HG03520 (cell line): ENCODE measurements at regions not wholly inside any gene's neighbourhood (a gene's known extent, or its start where the extent isn't known, plus 50 kb on each side); places are given as distances from the start of the nearest gene placed in this dataset.
"Not testable (repeated sequence)": the region's sequence is repeated elsewhere in the genome, so short reads cannot be mapped to it uniquely, and the experiment has no call there.

ENCODE experiments used
- ATAC-seq: cut with Tn5 transposase; IDR thresholded peaks from one replicate; pipeline ENCODE4 v1.9.1; 2021; ENCODE audit warnings: mild to moderate bottlenecking, moderate library complexity; ENCODE audit not compliant: unreplicated experiment

DNA sequence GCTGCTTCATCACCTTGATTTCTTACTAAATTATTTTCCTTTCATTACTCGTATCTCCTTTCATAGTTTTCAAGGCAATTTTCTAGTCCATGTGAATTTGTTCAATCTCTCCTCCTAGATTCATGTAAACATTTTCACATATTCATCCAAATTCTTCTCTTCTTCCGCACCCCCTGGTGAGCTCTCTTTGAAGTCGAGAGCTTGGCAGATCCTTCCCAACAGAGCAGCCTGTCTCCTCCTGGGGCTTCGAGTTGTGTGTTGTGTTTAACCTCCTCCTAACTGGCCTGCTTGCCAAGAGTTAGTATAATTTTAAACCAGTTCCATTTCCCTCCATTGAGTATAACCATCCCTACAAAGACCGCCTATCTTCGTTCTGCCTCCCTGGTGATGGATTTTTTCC, 272.4 kb upstream of the CELF2 start:
- no peak for ATAC-seq

DNA sequence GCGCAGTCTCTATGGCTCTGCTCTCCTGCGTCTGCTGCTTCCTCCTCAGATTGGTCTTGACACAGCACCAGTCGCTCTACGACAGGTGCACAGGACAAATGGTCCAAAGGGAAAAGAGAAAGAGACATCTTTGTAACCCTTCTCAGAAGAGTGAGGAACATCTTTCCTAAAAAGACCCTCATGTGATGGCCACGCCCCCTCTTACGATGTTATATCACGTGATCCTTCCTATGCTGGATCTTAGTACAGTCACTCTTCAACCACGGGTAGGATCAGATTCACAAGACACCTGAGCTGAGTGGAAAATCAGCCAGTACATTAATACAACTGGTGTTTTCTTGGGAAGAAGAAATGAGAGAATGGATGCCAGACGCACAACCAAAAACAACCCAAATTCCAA, 262.2 kb upstream of the CELF2 start:
- ATAC-seq: no peak

DNA sequence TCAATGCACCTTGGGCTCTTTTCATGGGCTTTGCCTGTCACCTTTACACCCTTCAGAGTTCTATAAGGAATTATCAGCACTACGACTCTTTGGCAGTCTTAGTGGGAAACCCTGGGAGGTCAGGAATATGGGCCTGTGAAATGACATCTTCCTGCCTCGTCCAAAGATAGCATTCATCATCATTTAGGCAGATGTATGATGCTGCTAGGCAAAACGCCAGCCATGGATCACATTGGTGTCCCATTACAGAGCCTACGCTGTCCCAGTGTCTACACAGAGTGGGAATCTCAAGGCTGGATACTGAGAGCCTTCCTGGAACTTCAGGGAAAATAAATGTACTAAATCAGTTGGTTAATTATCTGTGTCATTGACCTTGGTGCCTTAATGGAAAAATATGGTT, 259.4 kb upstream of the CELF2 start:
- ATAC-seq: no peak

DNA sequence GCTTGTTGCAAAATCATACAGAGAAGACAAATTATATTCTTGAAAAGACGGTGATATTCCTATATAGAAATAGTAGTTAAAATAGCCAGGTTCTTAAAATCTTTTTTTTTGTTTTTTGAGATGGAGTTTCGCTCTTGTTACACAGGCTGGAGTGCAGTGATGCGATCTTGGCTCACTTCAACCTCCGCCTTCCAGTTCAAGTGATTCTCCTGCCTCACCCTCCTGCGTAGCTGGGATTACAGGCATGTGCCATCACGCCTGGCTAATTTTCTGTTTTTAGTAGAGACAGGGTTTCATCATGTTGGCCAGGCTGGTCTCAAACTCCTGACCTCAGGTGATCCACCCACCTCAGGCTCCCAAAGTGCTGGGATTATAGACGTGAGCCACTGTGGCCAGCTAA, 257.9 kb upstream of the CELF2 start:
- ATAC-seq: not testable (repeated sequence)

DNA sequence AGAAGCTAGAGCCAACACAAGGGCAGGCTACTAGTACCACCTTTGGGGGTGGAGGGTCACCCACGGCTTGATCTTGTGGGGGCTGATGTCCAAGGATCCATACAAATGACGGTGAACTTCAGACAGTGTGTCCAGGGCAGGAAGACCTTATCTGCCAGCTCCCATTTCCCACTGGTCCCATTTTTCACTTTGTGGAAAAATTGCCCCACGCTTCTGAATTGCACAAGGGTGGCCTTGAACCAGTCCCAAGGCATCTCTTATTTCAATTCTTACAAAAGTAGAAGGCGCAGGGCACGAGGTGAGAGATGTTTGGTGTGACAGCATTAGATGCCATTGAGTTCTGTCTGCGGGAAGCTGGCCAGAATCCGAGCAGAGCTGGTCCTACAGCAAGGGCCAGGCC, 252.7 kb upstream of the CELF2 start:
- no peak for ATAC-seq

DNA sequence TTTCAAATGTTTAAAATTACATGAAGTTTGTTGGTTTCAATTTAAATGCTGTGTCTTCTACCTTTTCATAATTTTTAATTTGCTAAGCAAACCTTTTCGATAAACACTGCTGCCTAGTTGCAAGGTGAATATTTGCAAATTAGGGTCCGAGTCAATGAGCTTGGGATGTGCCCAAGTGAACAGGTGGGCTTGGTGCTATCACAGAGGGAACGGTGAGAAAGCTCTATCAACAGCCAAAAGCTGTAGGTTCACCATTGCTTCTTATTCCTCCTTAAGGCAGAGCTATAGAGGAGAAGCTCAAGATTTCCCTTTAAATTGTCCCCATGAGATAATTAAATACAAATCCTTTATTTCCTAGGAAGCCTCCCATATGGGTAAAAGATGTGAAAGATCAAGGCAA, 245.3 kb upstream of the CELF2 start:
- no peak for ATAC-seq

DNA sequence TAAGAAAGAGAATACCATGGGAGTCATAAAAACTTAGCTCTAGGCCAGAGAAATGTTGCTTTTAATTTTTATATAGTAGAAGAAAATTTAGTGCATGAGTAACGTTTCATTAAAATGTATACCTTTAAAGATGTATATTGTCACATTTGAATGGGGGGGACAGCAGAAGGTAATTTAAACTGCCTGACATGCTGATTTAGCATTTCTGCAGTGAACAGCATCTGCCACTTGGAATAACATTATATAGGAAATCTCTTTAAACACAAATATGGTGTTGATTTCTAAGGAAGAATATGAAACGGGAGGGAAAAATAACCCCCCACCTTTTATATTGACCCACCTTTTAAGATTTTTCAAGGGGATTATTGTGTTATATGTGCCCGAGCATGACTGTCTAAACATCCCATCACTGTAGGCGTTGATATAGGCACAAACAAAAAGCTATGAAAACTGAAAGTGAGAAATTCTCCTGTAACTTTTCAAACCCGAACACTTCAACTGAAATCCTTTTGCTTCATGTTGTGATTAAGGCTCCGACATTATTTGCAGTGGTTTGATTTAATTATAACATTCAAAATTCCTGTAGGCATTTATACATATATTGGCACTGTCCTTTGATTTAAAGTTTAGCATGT, 244.7 kb upstream of the CELF2 start:
- ATAC-seq: no peak

DNA sequence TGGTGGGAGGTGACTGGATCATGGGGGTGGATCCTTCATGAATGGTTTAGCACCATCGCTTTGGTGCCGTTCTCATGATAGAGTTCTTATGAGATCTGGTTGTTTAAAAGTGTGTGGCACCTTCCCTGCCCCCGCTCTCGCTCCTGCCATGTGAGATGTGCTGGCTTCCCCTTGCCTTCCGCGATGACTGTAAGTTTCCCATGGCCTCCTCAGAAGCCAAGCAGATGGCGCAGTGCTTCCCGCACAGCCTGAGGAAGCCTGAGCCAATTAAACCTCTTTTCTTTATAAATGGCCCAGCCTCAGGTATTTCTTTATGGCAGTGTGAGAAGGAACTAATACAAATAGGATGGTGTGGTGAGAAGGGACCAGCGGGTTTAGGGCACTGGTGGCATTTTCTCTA, 243.3 kb upstream of the CELF2 start:
- ATAC-seq: no peak

DNA sequence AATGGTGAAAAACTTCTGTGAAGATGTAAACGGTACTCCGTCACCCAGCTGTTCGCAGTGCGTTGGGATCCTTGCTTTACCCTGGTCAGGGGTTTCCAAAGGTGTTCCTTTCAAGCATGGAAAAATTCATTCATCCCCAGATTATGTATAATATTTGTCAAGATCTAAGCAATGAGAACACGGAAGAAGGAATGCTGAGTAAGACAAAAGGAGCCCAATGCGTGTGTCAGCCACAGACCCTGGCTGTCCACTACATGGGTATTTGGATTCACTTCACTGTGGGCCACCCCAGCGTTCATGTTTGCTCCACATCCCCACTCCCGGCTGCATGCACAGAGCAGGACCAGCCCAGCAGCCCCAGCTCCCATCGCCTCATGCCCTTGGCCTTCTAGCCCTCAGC, 241.3 kb upstream of the CELF2 start:
- ATAC-seq: no peak

DNA sequence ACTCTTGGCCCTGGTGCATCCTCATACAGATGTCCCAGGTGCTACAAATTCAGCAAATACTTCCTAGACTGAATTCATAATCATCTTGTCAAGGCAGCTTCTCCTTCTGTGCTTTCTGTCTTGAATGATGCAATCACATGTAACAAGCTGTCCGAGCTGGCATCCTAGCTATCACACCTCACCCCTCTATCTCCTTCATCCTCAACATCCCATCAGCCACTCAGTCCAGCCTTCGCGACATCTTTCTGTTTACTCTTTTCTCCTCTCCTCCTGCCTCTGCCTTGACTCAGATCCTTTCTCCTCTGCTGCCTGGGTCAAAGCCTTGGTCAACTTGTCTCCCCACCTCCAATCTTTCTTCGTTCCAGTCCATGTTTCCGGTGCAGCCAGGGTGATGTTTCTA, 240.4 kb upstream of the CELF2 start:
- no peak for ATAC-seq

DNA sequence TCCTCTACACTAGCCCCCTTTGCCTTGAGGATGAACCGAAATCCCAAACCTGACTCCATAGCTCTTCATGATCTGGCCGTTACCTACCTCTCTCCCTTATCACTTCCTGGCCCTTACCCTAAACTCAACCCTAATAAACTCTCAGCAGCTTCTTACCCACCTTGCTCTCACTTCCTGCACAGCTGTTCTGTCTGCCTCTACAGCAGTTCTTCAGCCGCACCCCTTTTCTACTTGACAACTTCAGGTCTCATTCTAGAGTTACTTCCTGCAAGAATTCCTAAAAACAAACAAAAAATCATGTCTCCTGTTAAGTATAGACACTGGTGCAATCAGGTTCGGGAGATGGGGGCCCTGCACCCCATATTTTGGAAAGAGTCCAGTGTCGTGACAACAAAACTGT, 239.9 kb upstream of the CELF2 start:
- ATAC-seq: no peak

DNA sequence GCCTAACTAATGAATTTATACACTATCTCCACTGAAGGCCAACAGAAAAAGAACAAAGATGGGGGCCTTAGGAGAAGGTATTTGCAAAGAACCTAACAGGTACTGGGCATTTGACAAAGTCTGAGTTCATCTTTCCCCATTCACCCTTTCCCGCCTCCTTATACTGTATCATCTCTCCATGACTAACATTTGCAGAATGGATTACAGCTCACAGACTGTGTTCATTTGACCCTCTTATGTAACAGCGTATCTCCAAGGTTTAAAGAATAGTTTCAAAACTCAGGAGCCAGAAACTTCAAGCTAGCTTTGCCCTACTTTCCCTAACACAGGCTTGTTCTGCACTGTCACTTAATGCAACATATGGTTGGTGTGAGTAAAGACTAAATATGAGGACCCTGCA, 238.7 kb upstream of the CELF2 start:
- no peak for ATAC-seq

DNA sequence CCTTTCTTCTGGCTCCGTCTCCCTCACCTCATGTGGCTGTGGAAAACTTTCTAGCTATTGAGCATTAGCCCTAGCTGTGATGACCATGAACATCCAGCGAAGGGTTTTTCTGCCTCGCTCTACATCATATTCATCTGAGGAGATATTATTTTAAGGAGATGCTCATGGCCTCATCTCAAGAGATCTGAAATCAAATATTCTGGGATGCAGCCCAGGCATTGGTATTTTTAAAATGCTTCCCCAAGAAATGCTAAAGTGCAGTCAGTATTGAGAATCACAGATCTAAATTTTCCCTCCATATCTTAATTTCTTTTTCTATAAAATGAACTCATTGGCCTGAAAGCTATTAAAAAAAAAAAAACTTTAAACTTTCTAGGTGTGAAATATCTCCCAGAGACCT, 238.2 kb upstream of the CELF2 start:
- no peak for ATAC-seq

DNA sequence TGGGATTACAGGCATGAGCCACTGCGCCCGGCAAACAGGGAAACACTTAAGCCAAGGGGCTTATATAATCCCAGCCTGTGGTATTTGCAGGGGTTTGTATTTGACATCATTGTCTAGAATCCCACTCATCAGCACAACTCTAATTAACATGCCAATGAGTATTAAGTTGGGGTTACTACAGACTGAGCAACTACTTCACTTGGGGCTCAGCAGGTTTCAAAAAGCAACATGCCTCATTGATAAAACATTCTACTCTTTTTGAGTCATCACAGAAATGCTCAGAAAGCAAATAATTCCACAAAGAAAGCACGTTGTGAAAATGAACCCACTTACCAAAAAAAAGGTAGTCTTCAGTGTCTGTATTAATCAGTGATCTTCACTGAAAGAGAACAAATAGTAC, 236.9 kb upstream of the CELF2 start:
- no peak for ATAC-seq

DNA sequence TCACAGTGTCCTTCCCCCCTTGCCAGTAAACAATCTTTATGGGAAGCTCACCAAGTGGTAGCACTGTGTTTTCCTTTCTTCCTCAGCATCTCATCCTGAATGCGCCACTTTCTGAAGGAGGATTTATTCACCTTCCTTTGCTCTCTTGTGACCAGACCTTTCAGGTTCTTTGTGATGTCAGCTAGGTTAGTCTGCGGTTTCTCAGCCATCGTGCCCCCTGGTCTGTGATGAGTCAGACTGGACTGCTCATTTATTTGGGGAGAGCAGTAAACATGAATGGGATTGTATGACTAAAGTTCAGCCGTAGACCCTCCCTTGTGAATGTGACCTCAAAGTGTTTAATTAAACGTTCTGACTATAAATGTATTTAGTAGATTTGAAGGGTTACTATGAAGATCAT, 235.1 kb upstream of the CELF2 start:
- no peak for ATAC-seq

DNA sequence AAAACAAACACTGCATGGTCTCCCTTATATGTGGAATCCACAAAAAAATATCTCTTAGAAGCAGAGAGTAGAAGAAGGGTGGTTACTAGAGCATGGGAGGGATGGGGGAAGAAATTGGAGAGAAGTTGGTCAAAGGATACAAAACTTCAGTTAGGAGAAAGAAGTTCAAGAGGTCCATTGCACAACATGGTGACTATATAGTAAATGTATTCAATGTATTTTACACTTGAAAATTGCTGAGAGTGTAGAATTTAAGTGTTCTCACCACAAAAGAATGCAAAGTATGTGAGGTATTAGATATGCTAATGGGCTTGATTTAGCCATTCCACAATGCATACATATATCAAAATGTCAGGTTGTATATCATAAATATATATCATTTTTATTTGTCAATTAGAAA, 232.0 kb upstream of the CELF2 start:
- no peak for ATAC-seq

DNA sequence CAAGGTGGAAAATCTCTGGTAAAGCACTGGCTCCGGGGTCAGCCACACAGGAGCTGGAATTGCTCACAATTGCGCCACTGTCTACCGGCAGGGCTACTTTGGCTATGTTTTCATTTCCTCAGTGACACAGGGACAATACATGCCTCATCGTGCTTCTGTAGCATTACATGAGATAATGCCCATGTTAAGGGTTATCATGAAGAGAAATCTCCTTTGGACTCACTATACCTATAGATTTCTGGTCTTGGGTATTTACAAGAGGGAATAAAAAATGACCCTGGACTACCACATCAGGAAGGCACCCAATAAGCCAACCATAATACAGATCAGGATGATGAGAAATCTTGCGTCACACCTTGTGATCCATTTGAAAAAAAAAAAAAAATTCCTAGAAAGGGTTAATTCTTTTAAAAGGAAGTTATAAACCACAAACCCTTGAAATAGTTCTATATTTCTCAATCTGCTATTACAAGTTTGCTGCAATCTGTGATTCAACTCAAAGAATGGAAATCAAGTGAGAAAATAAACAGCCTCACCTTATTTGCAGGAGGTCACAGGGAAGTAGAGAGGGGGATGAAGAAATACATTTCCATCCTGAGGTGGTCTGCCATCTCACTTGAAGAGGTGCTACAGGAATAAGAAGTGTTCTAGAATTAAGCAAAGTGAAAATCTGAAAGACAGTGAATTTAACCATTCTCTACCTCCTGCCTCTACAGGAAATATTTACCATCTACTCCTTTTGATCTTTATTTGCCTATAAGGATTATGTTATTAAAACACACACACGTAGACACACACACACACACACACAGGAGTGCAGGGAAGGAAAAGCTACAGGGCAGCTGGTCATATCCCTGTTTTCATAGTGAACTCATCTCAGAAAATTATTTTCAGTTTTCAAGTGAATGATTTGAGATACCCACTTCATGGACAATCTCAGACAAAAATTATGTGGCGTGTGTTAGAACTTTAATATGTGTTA, 231.3 kb upstream of the CELF2 start:
- no peak for ATAC-seq

DNA sequence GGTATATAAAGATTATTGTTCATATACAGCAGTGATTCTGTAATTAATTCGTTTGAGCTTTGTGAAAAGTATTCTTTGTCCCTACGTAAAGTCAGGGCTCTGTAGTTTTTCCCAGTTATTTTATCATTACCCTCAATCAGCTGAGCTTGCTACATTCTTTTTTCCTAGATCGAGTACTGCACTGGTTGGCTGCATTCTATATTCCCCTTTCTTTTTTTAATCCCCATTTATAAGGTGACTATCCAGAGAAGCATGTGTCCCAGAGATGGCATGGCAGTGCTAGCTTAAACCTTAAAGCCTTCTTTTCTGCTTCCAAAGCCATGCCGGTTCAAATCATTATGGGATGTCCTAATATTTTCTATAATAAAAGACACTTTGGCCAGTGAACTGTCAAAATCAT, 230.1 kb upstream of the CELF2 start:
- no peak for ATAC-seq

DNA sequence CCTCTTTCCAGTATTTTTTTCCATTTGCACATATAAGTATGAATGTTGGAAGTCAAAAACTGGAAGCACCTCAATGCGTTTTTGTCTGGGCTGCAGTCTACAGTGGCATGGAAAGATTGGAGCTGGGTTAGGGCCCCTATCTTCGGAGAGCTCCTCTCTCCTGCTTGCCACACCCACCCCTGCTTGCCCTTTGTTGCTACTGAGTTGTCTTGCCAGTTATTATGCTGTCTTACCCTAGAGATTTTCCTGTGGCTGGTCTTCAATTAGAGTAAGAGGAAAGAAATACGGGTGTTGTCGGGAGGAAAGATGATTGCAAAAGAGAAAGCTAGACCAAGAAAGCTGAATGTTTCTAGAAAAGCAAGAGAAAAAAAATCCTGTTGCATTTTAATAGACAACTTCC, 228.9 kb upstream of the CELF2 start:
- ATAC-seq: no peak

DNA sequence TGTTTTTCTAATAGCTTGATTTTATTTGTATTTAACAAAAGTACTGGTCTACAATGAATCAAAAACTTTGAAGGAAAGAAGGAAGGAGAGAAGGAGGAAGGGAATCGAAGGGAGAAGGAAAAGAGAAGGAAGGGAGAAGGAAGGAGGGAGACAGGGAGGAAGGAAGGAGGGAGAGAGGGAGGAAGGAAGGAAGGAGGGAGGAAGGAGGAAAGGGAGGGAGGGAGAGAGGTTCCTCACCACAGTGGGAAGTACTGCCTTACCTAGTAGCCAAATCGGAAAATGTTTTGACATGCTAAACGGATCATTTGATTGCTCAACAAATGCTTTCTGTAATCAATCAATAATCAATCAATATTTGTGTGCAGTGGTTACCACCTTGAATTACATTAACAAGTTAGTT, 225.8 kb upstream of the CELF2 start:
- ATAC-seq: no peak

DNA sequence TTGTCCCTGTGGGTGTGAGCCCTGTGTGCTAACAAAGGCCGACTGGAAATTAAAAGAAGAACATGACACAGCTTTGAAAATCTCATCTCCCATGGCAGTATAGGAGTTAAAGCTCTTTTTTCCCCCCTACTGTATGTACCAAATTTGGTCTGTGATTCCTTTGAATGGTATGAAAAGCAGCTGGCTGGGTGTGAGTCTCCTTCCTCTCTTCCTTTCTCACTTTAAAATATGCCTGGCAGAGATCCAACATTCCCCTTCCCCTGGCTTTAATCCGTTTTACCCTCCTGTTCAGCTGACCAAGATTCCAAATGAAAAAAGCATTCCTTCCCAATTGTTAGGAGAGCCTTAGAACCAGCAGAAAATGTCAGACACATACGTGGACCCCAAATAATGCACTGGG, 225.0 kb upstream of the CELF2 start:
- ATAC-seq: no peak

DNA sequence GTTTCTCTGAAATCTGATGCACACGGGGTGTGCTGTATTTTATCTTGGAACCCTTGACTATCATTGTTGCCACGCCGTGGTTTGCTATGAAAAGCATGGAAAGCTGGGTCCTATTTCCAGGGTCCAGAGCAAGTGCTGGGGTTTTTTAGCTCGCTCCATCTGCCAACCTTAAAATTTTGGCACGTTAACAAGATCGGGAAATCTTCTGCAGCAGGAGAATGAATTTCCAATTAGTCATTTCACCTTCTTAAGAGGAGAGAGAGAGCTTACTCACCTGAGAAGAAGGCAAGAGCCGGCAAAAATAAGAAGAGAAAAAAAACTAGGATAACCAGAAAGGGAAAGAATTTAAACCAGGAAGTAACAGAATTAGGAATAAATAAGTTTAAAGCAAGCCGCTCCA, 223.6 kb upstream of the CELF2 start:
- no peak for ATAC-seq

DNA sequence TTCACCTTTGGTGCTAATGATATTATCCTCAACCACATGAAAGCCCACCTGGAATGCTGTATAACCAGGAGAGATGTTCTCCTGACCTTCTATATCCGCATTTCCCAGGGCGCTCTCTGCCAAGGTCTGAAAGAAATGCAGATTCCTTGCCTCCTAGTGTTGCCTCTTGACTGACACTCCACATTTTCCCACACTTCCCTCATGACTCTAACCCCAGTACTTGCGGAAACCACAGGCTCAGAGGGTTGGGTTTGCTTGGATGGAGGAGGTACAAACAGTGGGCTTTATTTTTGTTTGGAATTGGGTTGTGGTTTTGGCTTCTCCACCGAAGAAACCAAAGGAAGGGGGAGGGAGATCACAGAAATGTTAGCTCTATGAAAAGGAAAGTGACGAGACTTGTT, 222.9 kb upstream of the CELF2 start:
- no peak for ATAC-seq
